OCI-LY7 (cell line): ENCODE measurements at regions not wholly inside any gene's neighbourhood (a gene's known extent, or its start where the extent isn't known, plus 50 kb on each side); places are given as distances from the start of the nearest gene placed in this dataset.

ENCODE experiments used
- CTCF ChIP-seq: fragments of 200-600 bp; sonication (generic); conservative IDR thresholded peaks from 2 replicates; pipeline ENCODE4 v1.5.1; 2014; ENCODE audit warnings: mild to moderate bottlenecking, antibody characterized with exemption, low read length, moderate library complexity, mixed read lengths
- EZH2phosphoT487 ChIP-seq: fragments of 200-600 bp; sonication (generic); IDR thresholded peaks from 2 replicates; pipeline ENCODE4 v1.6.1; 2018; ENCODE audit warnings: low read depth, borderline replicate concordance, mild to moderate bottlenecking, mixed run types, antibody characterized with exemption, low read length, moderate library complexity, mixed read lengths

DNA sequence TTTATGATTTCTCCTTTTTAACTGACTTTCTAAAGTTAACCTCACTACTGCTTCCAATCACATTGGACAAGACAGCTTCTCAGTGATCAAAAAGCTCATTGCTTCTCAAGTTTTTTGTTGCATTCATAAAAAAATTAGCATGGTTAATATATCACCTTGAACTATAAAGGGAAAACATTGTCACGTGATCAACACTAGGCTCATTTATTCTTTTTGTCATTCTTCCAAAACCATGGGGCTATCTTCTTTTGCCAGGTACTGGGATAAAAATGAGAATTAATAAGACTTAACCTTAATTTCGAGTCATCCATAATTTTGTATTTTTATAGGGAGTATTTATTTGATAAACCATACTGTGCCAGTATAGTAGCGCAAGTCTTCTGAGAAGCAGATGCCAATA lies 1105.9 kb upstream of the TENM3 start:
- TF ChIP-seq CTCF (no peak), EZH2phosphoT487 (no peak)
